Mucosa of rectum (tissue), 2 donors: ENCODE measurements at regions not wholly inside any gene's neighbourhood (a gene's known extent, or its start where the extent isn't known, plus 50 kb on each side); places are given as distances from the start of the nearest gene placed in this dataset.

Experiments
- H3K27ac ChIP-seq, 2 donors: one replicate each; pipeline ENCODE4 v1.7.0; 2013; ENCODE audit warnings: inconsistent platforms in 2 of 2, low read depth in 2 of 2, low read length in 2 of 2
- H3K27me3 ChIP-seq, 2 donors: one replicate each; pipeline ENCODE4 v1.7.0; 2013; ENCODE audit warnings: low read length in 2 of 2; ENCODE audit not compliant: control insufficient read depth in 2 of 2, insufficient read depth in 2 of 2
- H3K36me3 ChIP-seq, 2 donors: one replicate each; pipeline ENCODE4 v1.7.0; 2013; ENCODE audit warnings: low read length in 2 of 2; ENCODE audit not compliant: control insufficient read depth in 2 of 2, insufficient read depth in 2 of 2
- H3K4me1 ChIP-seq, 2 donors: one replicate each; pipeline ENCODE4 v1.7.0; 2013; ENCODE audit warnings: low read length in 2 of 2, mild to moderate bottlenecking in 1 of 2; ENCODE audit not compliant: control insufficient read depth in 2 of 2, insufficient read depth in 2 of 2
- H3K4me3 ChIP-seq, 2 donors: one replicate each; pipeline ENCODE4 v1.7.0; 2013; ENCODE audit warnings: low read length in 2 of 2
- H3K9ac ChIP-seq, 2 donors: one replicate each; pipeline ENCODE4 v1.7.0; 2013; ENCODE audit warnings: low read length in 2 of 2, low read depth in 1 of 2, mild to moderate bottlenecking in 1 of 2
- H3K9me3 ChIP-seq, 2 donors: one replicate each; pipeline ENCODE4 v1.7.0; 2013; ENCODE audit warnings: low read length in 2 of 2; ENCODE audit not compliant: control insufficient read depth in 2 of 2
- donor health status: healthy.
- donor health status: Normal muscosa, but diverticular disease.

DNA sequence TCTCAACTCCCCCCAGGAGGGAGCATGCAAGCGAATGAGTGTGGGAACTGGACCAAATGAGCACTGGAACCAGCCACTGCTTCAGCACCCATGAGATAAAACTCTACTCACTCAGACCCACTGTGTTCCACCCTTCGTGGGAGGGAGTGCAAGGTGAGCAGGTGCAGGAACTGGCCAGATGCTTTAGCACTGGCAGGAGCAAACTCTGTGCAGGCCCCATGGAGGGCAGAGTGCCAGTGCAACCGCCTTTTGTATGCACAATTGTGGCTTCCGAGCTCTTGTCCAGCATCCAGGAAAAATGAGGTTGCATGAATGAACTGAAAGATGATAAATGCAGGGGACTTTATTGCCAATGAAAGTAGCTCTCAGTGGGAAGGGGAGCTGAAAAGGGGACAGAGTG is 67.4 kb upstream of the CCDC112 start:
- H3K27ac ChIP-seq: no peak overlapping the region
- H3K36me3 ChIP-seq: no peaks in the 10 kb centered on the region
- H3K9me3 ChIP-seq: no peaks in the 10 kb centered on the region
- H3K4me1 ChIP-seq: no peaks in the 10 kb centered on the region
- H3K9ac ChIP-seq: no peak overlapping the region
- H3K4me3 ChIP-seq: no peak overlapping the region
- no peaks in the 10 kb centered on the region for H3K27me3 ChIP-seq

DNA sequence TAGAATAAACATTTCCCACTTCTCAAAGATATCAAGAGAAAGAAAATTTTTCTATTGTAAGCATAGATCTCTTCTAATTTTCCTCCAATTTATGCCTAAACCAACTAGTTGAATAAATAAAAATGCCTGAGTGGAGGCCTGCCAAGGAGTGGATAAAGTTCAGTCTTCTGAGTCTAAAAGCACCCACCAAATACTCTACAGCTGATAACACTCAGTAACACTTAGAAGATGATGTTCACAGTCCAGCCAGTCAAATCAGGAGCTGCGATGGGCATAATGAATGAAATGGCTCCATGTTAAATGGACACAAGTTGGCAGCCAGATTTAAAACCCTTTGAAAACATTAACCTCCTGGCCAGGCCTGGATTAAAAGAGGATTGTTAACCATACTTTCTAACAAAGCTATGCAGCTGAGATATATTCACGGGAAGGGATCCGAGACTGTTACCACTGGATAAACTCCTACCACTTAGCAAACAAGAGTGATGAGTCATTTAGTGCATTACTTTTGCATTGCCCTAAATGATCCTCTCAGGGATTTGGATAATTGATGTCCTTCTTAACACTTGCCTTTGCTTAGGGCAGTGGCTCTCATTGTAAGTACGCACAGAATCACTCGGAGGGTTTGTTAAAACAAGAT is 63.7 kb upstream of the CCDC112 start:
- Histone ChIP-seq H3K4me3 (no peak overlapping the region), H3K27ac (no peak overlapping the region), H3K9me3 (no peaks in the 10 kb centered on the region), H3K9ac (no peak overlapping the region), H3K4me1 (no peaks in the 10 kb centered on the region), H3K27me3 (no peaks in the 10 kb centered on the region), H3K36me3 (no peaks in the 10 kb centered on the region)

DNA sequence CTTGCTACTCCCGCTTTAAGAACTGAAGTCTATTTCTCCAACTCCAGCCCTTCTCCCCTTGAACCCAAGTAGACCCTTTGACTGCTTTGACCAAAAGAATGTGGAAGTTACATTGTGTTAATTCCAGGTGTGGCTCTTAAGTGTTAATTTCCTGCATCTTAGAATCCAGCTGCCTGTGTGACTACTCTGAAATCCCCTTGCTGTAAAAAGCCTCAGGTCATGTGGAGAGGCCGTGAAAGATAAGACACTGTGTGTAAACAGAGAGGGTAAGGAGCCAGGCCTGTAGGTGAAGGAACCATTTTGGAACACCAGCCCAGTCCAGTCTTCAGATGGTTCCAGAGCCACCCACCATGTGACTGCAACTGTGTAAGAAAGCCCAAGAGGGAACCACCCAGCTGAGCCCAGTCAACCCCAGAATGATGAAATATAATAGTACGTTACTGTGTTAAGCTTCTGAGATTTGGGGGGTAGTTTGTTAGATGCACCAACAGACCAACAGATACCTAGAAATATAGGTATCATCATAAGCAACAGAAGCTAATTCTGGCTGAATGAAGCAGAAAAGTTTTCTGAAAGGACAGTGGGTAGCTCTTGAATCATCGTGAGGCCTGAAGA is 59.4 kb upstream of the CCDC112 start:
- Histone ChIP-seq H3K27ac (no peak overlapping the region), H3K9ac (no peak overlapping the region), H3K4me1 (peaks cover 0 to 3% of the 10 kb centered on the region in 2 donors), H3K36me3 (no peaks in the 10 kb centered on the region), H3K9me3 (no peaks in the 10 kb centered on the region), H3K27me3 (no peaks in the 10 kb centered on the region), H3K4me3 (no peak overlapping the region)

DNA sequence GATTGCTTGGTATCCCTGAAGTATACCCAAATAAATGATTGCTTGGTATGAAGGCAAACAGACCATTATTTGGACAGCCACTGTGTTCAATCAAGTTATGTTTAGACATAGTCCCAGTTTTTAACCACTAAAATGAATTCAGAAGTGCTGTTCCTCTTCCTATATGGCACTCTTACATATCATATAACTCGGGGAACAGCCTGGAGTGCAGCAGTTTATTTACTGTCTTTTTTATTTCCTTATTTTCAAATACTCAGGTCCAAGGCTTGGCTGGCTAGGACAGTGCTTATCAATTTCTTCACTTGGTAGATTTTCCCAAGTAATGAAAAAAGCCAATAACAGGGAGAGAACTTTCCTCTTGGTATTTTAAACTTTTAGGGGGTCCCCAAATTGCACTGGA is 58.6 kb upstream of the CCDC112 start:
- H3K36me3 ChIP-seq: no peaks in the 10 kb centered on the region
- peaks cover 0 to 3% of the 10 kb centered on the region in 2 donors for H3K4me1 ChIP-seq
- no peak overlapping the region for H3K9ac ChIP-seq
- H3K9me3 ChIP-seq: no peaks in the 10 kb centered on the region
- H3K27me3 ChIP-seq: no peaks in the 10 kb centered on the region
- no peak overlapping the region for H3K4me3 ChIP-seq
- no peak overlapping the region for H3K27ac ChIP-seq

DNA sequence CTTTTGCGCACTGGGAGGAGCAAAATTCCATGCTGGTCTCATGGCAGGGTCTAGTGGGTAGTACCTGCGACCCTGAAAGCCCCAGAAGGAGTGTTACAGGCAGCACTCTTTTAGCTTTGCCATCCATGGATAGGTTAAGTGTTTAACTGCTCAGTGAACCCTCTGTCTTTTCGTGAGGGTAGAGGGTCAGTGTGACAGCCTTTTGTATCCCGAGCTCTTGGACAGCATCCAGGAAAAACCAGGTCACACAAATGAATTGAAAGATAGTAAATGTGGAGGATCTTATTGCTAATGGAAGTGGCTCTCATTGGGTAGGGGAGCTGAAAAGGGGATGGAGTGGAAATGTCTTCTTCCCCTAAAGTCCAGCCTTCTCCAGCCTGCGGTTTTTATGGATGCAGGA is 57.8 kb upstream of the CCDC112 start:
- Histone ChIP-seq H3K36me3 (no peaks in the 10 kb centered on the region), H3K9ac (no peak overlapping the region), H3K27ac (no peak overlapping the region), H3K9me3 (no peaks in the 10 kb centered on the region), H3K4me3 (no peak overlapping the region), H3K27me3 (no peaks in the 10 kb centered on the region), H3K4me1 (peaks cover 0 to 8% of the 10 kb centered on the region in 2 donors)

DNA sequence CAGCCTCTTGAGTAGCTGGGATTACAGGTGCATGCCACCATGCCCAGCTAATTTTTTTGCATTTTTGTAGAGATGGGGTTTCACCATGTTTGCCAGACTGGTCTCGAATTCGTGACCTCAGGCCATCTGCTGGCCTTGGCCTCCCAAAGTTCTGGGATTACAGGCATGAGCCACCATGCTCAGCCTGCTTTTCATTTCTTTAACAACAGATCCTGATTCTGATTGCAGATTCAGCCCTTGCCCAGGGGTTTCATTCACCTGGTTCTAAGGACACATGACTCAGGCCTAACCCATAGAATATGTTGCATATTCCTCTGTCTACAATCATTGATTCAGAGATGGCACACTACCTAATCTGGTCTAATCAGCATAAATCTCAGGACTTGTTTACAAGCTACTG is 56.1 kb upstream of the CCDC112 start:
- no peak overlapping the region for H3K27ac ChIP-seq
- peaks cover 4 to 23% of the 10 kb centered on the region in 2 donors for H3K4me1 ChIP-seq
- H3K27me3 ChIP-seq: no peaks in the 10 kb centered on the region
- no peak overlapping the region for H3K9ac ChIP-seq
- no peaks in the 10 kb centered on the region for H3K36me3 ChIP-seq
- H3K4me3 ChIP-seq: no peak overlapping the region
- no peaks in the 10 kb centered on the region for H3K9me3 ChIP-seq

DNA sequence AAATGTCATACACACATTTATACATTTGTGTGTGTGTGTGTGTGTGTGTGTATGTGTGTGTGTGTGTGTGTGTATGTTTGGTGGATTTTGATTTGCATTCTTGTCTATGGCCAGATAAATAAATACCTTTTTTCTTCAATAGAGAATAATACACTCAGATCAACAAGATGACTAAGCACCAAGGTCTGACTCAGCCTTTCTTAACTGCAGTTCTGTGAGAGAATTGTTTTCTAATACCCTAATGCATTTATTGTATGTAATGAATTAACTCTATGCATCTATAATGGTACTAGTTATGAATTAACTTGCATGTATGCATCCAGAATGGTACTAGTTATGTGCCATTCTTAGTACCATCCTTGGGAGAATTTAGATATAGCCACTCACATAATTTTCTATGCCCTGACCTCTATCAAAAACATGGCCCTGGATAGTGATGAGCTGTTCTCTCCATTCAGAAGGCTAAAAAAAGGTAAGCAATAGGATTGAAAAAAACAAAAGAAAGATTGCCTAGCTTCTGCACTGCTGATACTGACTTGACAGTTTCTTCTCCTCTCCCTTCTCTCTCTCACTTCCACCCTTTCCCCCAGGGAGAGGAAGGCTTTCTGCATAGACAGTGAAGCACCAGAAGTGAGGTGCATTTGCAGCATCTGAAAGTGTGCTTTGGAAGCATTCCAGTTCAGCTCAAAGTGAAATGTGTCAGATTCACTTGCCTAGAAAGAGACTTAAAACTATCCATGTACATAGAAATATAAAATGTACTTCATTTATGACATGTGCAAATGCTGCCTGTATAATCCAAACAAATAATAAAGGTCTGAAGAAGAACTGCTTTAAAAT is 55.1 kb upstream of the CCDC112 start:
- H3K27me3 ChIP-seq: no peaks in the 10 kb centered on the region
- H3K4me1 ChIP-seq: peaks cover 4 to 23% of the 10 kb centered on the region in 2 donors

DNA sequence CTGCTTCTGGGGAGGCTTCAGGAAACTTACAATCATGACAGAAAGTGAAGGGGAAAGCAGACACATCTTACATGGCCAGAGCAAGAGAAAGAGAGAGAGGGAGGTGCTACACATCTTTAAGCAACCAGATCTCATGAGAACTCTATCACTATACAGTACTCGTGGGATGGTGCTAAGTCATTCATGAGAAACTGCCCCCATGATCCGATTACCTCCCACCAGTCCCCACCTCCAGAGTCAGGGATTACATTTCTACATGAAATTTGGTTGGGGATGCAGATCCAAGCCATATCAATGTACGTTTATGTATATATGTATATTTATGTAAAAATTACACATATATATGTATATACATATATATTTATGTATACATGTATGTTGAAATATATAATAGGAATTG is 54.4 kb upstream of the CCDC112 start:
- Histone ChIP-seq H3K9me3 (no peaks in the 10 kb centered on the region), H3K4me1 (peaks cover 4 to 23% of the 10 kb centered on the region in 2 donors), H3K27ac (no peak overlapping the region), H3K27me3 (no peaks in the 10 kb centered on the region), H3K4me3 (no peak overlapping the region), H3K9ac (no peak overlapping the region), H3K36me3 (no peaks in the 10 kb centered on the region)

More for the DNA sequence above, 55.1 kb upstream of the CCDC112 start:
- Histone ChIP-seq H3K36me3 (no peaks in the 10 kb centered on the region), H3K9me3 (no peaks in the 10 kb centered on the region), H3K4me3 (no peak overlapping the region), H3K27ac (no peak overlapping the region), H3K9ac (no peak overlapping the region)

DNA sequence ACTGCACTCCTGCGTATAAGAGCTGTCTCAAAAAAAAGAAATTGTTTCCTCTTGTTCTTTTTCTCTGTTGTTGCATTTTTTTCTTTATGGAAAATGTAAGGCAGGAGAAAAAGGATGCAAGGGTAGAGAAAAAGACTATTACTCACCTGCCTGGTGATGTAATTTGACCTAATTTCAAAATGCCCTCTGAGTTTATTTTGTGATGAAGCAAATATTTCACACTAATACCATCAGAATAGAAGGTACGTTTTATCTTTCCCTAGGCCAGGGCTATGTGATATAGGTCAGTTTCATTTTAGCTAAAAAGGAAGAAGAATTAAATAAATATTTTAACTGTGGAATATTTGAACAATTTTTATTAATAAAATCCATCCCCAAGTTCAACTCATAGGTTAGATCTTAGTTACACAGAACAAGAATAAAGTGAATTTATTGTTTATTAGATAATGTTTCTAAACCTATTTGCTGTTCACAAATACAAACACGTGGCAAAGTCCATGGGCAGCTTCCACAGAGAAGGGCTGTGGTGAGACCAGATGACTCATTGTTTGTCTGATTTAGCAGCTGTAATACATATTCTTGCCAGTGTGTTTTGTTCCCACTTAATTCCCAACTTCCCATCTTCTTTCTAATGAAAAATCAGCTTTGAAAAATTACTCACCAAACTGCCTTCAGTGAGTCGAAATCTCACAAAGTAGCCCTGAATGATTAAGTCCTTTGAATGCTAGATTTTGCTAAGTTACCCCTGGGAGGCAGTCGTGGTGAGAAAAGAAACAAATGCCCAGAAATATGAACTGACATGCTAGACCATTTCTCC is 52.8 kb upstream of the CCDC112 start:
- no peaks in the 10 kb centered on the region for H3K36me3 ChIP-seq
- H3K4me1 ChIP-seq: peaks cover 4 to 23% of the 10 kb centered on the region in 2 donors
- H3K9me3 ChIP-seq: no peaks in the 10 kb centered on the region
- H3K4me3 ChIP-seq: no peak overlapping the region
- no peak overlapping the region for H3K9ac ChIP-seq
- H3K27ac ChIP-seq: no peak overlapping the region
- H3K27me3 ChIP-seq: no peaks in the 10 kb centered on the region
